HG03439 (cell line): ENCODE measurements at regions not wholly inside any gene's neighbourhood (a gene's known extent, or its start where the extent isn't known, plus 50 kb on each side); places are given as distances from the start of the nearest gene placed in this dataset.

Experiments
- ATAC-seq: cut with Tn5 transposase; IDR thresholded peaks from one replicate; pipeline ENCODE4 v1.9.1; 2021; ENCODE audit warnings: mild to moderate bottlenecking, moderate library complexity; ENCODE audit not compliant: unreplicated experiment

DNA sequence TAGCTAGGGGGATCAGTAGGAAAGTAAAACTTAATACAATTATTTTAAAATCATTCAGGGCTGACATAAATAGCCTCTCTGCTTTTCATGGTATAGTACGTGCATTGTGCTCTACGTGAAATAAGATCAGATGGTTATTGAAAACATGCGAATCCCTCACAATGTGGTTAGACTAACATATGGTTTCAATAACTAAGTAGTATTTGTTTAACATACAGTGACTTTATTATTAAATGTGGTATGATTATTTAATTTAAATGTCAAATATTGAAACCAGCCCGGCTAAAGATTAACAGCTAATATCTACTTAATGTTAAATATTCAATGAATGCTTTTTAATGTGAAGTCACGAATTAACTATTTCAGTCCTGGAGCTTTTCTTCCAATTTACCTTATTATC lies 473.9 kb upstream of the THBS1 start:
- ATAC-seq: no peak

DNA sequence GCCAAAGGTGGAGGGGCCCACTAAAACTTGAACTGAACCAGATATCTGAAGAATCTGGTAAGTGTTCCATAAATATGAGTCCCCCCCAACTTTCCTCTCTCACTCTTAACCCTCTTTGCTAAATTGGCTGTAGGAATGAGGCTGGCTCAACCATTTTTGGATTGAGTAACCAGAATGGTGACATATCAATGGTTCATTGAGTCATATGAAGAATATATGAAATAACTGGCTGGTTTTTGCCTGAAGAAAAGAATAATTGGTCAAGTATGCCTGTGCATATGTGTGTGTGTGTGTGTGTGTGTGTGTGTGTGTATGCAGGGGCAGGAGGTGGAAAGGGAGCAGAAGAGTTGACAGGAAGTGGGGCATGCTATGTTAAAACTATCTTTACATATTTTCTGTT lies 472.9 kb upstream of the THBS1 start:
- ATAC-seq: no peak

DNA sequence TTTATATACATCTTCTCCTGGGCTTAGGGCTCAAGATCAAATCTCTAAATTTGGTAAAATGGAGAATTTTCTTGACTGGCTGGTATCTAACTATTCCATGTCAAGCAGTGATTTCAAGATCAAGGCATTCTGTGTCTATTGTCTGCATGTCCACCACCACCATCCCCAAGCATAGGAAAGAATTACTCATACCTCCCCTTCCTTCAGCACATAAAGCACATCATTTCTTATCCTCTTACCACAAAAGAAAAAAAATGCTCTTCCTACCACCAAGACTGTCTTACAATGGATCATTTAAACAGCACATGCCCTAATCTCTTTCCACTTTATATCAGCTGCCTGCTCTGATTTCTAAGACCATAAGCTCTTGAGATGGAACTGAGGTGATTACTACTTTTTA lies 470.5 kb upstream of the THBS1 start:
- ATAC-seq: no peak

GRCh38 chr15:39110746-39111145 lies 470.1 kb upstream of the THBS1 start:
- ATAC-seq: no peak

DNA sequence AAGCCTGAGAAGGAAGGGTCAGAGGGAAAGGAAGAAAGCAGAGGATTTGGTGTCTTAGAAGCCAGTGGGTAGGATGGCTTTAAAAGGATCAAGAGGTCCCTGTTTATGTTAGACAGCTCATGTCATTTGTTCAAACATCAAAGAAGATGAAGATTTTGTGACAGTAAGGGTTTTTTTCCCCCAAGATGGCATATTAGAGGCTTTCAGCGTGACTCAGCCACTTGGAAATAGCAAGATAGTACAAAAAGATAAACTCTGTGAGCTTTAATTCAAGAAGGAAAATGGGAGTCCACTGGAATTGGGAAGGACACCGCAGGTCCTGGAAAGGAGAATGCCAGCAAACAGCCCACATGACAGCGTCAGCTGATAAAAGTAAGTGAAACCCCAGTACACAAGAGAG lies 467.1 kb upstream of the THBS1 start:
- no peak for ATAC-seq

- ATAC-seq: no peak
Observed at GRCh38 chr15:39114690-39115378, 466.0 kb upstream of the THBS1 start.

DNA sequence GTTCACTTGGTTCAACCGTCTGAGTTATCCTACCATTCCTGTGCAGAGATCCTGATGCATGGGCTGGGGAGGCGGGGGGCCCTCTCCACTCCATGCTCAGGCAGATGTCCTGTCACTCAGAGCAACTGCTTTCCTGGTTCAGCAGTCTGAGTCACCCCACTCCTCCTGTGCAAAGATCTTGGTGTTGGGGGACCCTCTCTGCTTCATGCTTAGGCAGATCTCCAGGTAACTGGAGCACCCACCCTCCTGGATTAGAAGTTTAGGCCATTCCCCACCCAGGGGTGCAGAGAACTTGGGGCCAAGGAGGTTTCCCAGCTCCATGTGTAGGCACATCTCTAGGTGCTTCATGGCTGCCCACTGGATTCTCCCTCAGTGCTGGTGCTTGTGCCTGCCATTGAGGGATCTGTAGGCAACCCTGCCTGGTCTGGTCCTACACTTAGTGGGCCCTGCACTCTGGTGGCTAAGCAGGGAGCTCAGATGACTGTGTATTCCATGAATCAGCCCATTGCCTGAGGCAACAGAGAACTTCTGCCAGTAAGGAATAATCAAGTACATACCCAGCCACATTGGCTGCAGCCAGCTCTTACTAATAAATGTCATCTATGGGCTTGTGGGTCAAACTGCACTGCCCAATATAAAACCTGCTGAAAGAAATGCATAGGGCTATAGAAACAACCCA lies 465.4 kb upstream of the THBS1 start:
- ATAC-seq: no peak

DNA sequence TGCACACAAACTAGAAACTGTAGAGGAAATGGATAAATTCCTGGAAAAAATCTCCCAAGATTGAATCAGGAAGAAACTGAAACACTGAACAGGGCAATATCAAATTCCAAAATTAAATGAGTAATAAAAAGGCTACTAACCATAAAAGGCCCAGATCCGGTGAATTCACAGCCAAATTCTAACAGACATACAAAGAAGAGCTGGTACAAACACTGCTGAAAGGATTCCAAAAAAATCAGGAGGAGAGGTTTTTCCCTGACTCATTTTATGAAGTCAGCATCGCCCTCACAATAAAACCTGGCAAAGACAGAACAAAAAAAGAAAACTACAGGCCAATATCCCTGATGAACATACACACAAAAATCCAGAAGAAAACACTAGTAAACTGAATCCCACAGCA lies 462.4 kb upstream of the THBS1 start:
- no peak for ATAC-seq

DNA sequence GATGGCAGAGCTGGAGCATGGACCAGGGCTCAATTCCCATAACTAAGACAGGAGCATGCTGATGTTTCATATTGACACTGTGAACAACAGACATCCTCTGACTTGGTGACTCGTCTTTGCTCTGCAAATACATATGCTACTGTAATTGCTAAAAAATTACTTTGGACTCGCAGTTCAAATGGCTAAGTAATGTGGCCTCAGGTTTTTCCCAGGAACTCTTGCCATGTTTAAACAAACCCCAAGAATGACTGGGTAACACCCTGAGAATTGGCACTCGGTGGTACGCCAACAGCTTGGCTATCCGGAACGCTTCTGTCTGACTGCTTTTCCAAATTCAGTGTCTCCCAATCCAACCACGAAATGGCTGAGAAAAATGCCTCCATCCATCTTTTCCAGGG lies 456.7 kb upstream of the THBS1 start:
- no peak for ATAC-seq

DNA sequence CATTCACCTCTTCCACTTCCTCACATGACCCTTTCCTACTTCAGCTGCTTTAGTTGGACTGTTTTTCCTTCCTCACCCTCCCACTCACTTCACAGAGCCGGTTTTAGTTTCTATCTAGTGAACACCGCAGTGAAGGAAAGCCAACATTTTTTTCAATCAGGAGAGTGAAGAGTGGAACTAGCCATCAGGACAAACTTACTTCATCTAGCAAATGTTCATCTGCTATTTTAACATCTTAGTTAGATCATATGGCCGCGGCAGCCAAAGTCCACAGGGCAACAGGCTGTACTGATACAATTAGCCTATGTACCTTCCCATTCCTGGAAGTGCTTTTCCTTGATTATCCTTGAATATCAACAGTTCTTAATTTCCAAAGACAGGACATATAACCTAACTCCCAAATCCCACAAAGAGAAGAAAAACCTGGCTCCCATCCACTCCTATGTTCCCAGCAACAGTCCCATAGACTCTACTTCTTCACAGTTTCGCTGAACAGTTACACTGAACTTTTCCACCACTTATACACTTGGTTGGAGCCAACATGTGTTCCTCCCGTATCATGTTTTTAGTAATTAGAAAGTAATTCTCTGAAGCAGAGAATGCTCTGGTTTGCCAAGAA lies 456.2 kb upstream of the THBS1 start:
- ATAC-seq: no peak

DNA sequence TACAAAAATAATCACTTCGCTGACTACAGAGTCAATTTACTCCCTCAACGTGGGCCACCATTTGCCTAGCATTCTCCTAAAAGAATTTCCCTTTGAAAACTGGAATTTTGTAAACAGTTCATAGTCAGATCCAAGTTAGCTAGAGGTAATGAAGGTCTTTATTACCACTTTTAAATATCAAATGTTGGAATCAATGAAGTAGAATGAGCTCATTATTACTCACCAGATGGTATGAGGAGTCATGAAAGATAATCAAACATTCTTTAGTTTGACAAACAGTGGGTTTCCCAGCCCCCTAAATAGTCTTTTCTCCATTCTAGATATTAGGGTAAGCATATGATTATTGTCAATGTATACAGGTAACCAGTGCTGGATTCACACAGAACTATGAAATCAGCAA lies 455.7 kb upstream of the THBS1 start:
- ATAC-seq: no peak

DNA sequence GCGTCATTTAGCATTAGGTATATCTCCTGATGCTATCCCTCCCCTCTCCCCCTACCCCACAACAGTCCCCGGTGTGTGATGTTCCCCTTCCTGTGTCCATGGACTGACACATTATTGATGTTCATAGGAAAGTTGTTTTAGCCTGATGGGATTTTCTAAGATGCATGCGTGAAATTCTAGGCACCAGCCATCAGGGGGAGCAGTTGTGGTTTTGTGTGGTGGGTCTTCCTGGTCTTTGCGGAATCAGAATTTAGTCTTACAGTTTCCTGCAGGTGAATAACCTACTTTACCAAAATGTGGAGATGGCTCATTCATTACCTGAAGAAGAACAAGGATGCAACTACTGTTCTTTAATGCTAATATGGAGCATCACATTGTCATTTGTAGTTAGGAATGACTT lies 455.0 kb upstream of the THBS1 start:
- ATAC-seq: no peak

GRCh38 chr15:39127151-39127790 lies 453.6 kb upstream of the THBS1 start:
- no peak for ATAC-seq

DNA sequence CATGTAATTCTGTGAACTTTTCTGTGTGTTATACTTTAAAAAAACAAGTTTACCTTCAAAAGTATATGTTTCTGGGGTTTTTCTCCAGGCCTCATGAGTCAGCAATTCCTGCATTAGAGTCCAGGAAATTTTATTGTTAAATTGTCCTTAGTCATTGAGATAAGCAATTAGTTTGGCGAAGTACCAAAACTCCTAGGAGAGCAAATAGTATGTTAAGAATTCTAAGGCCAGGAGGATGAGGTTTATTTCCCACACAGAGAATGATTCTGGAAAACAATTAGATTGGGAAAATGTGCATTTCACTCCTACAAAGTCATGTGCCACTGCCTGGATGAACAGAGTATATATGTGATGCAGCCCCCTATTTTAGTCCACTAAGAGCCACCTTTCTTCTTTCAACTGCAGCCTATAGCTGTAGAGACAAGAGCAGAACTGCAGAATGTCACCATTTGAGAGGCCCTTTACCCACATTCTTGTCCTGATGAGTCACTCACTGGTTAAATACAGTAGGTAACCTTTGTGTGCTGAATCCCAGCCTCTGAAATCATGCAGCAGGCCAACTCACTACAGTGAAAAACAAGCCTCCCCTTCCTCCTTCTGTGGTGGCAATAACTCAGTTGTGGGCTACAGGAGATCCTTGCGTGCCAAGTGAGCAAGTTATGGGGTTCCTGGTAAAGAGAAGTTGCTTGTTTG lies 452.8 kb upstream of the THBS1 start:
- ATAC-seq: no peak

DNA sequence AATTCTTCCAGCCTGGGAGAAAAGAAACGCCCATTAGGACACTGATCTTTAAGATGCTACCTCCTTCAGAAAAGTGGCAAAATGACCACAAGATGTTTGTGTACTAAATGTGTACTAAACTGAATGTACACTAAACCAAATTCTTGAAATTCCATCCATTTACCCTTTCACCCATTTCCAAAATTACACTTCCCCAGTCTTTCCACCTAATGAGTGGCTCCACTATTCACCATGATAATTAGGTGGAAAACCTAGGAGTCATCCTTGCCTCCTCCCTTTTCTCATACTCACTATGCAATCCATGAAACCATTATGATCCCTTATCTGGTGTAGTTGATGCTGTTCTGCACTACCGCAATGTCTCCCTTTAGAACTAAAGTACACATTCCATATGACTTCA lies 452.1 kb upstream of the THBS1 start:
- no peak for ATAC-seq

- no peak for ATAC-seq
Observed at GRCh38 chr15:39130556-39131379, 450.1 kb upstream of the THBS1 start.

- ATAC-seq: no peak
Observed at GRCh38 chr15:39131609-39132008, 449.3 kb upstream of the THBS1 start.

- ATAC-seq: no peak
Observed at GRCh38 chr15:39132070-39132469, 448.8 kb upstream of the THBS1 start.

DNA sequence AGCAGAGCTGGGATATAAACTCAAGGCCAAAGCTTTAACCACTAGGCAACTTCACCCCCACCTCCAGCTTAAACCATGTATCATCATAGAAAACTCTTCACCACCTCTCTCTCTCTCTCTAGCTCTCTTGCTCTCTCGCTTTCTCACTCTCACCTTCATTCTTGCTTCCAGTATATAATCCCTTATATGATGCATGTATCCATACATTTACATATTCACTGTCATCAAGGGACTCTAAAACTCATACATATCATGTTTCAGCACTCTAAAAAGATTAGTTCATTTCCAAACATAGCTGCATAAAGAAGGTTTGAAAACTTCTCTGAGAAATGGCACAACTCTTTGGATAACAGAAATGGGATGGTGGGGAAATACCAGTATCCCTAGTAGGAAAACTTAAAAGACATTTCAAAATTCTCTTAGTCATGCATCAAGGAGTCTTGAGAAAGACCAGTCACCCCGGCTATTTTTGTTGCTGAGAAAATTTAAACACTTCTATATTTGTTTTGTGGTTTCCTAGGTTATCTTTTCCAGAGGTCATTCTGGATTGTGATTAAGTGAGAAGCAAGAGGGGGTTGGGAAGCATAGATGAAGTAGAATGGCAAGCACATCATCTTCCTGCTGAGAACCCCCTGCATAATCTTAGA lies 447.8 kb upstream of the THBS1 start:
- no peak for ATAC-seq

DNA sequence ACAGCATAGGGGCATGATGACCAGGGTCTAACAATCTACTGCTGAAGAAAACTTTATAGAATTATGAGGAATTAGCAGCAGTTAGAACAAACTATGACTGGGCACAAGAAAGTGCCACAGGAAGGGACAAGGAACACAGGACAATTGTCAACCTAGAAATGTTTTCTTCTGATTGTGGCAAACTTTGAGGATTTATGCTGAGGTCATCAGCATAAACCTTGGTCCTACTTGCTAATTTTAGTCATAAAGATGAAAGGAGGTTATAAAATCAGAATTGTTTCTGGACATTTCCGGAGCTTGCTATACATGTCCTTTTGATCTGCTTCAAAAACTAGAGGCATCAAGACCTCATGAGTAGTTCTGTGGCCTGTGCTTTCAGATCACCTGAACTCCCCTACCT lies 446.6 kb upstream of the THBS1 start:
- ATAC-seq: no peak
